NCI-H1694 (cell line): ENCODE measurements at regions not wholly inside any gene's neighbourhood (a gene's known extent, or its start where the extent isn't known, plus 50 kb on each side); places are given as distances from the start of the nearest gene placed in this dataset.
A peak's percentile ranks its signal among the peaks of the same experiment; 100 is the strongest.
"Not testable (repeated sequence)": the region's sequence is repeated elsewhere in the genome, so short reads cannot be mapped to it uniquely, and the experiment has no call there.

ENCODE experiments used
- DNase-seq: peaks from one replicate; lab custom pipeline; 2025; lab: John Stamatoyannopoulos, UW

GRCh38 chr9:38518826-38519225 is 94.6 kb upstream of the IGFBPL1 start:
- DNase-seq: no peak

GRCh38 chr9:38516273-38516672 is 92.0 kb upstream of the IGFBPL1 start:
- peak; percentile 21 for DNase-seq

GRCh38 chr9:38515055-38515454 is 90.8 kb upstream of the IGFBPL1 start:
- peak; percentile 66 for DNase-seq

- DNase-seq: not testable (repeated sequence)
Measured at GRCh38 chr9:38510340-38510739, 86.1 kb upstream of the IGFBPL1 start.

- DNase-seq: no peak
Measured at GRCh38 chr9:38507587-38507986, 83.3 kb upstream of the IGFBPL1 start.

- DNase-seq: not testable (repeated sequence)
Measured at GRCh38 chr9:38500171-38500570, 75.9 kb upstream of the IGFBPL1 start.

GRCh38 chr9:38498551-38498950 is 74.3 kb upstream of the IGFBPL1 start:
- DNase-seq: not testable (repeated sequence)

GRCh38 chr9:38489057-38489456 is 64.8 kb upstream of the IGFBPL1 start:
- no peak for DNase-seq

- no peak for DNase-seq
Measured at GRCh38 chr9:38488156-38488698, 64.0 kb upstream of the IGFBPL1 start.

GRCh38 chr9:38487418-38488155 is 63.3 kb upstream of the IGFBPL1 start:
- not testable (repeated sequence) for DNase-seq

GRCh38 chr9:38486837-38487236 is 62.6 kb upstream of the IGFBPL1 start:
- DNase-seq: no peak

GRCh38 chr9:38486056-38486615 is 61.9 kb upstream of the IGFBPL1 start:
- no peak for DNase-seq

- DNase-seq: peak; percentile 2
Measured at GRCh38 chr9:38484076-38484665, 59.9 kb upstream of the IGFBPL1 start.

GRCh38 chr9:38482918-38483592 is 58.8 kb upstream of the IGFBPL1 start:
- DNase-seq: no peak

GRCh38 chr9:38478211-38478610 is 54.0 kb upstream of the IGFBPL1 start:
- DNase-seq: no peak

- DNase-seq: not testable (repeated sequence)
Measured at GRCh38 chr9:38474476-38474875, 50.2 kb upstream of the IGFBPL1 start.
